ENCODE measurements at regions not wholly inside any gene's neighbourhood (a gene's known extent, or its start where the extent isn't known, plus 50 kb on each side); places are given as distances from the start of the nearest gene placed in this dataset.
"Not testable (repeated sequence)": the region's sequence is repeated elsewhere in the genome, so short reads cannot be mapped to it uniquely, and the experiment has no call there.

DNA sequence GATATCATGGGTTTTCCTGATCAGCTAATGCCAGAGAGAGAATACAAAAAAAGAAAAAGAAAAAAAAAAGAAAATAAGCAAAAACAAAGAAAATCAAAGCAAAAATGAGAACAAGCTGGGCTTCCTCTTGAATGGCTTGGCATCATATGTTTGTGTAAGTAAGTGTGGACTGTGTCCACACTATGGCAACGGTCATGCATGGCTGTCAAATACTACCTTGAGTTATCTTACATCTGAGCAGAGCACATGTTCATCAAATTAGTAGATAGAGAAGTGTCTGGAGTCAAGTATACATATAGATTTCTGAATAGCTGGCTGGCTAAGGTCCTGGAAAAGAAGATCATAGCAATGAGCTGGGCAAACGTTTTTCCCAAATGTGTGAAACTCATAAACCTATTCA is 470.2 kb downstream of the RPIA start:
- not testable (repeated sequence) for DNase-seq

DNA sequence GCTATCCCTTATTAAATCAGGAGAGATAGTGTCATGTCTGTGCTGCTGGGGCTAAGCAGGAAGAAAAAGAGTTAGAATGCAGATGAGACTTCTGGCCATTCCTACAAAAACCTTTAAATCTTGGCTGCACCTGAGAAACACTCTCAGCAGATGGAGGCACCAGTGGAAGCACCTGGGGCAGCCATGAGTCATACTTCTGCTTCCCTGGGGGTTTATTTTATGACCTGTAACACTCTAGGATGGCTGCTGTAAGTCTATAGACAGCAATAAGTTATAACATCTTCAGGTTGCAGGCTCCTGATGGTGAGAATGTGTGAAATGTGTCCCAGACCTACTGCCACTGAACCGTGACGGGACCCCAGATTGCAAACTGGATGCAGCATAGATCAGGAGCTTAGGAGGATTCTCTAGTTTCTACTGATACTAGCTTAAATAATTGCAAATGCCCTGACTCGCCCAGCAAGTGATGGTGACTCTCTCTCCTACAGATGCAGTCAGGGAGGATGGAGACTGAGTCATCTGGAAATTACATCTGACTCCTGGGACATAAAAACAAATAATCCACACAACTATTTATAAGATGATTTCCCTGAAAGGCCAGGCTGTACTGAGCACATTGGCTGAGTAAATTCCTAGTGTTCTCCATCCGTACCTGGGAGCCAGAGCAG is 479.2 kb downstream of the RPIA start:
- not testable (repeated sequence) for DNase-seq

DNA sequence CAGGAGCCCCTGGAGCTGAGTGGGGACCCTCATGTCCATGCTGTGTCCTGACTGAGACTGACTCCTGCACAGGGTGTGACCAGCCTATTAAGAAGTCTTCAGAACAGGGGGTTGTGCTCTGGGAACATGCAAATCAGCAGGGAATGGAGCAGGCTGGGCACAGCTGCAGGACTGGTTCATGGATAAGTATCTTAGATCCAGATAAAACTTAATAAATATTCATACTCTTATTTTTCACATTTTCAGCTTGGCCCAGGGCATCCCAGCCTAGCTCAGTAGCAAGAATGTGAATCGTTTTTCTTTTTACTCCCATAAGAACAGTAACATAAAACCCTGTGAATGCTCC is 479.7 kb downstream of the RPIA start:
- DNase-seq, result not testable (repeated sequence)

DNA sequence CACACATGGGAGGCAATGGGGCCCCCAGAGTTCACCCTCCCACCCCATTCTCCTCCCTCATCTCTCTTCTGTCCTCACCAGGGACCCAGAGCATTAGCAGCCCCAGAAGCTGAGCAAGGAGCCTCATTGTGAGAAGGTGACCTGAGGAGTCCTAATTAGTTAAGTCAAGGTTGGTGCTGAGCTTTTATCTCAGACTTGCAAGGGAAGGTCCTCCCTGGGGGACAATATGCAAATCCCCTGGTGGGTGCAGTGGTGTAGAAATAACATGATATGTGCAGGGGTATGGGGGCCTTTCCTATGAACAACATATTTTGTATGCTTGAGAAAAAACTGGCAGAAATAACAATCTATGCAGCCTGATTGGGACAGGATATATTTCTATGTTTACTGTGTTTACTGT is 485.5 kb downstream of the RPIA start:
- not testable (repeated sequence) for DNase-seq

DNA sequence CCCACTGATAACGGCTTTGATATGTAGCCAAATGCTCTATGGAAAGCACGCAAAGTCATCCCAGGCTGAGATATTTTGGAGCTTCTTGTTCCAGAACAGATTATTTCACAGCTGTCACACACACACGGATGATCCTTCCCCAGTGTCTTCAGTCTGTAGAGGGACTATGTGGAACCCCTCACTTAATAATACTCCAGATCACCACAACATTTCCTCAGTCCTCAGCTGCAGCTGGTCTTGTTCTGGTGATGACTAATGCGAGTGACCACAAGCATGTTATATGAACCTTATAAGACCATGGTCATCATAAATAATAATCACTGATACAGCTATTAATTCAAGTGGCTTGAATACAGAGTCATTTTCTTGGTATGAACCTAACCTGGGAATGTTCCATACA is 490.7 kb downstream of the RPIA start:
- DNase-seq, result not testable (repeated sequence)

DNA sequence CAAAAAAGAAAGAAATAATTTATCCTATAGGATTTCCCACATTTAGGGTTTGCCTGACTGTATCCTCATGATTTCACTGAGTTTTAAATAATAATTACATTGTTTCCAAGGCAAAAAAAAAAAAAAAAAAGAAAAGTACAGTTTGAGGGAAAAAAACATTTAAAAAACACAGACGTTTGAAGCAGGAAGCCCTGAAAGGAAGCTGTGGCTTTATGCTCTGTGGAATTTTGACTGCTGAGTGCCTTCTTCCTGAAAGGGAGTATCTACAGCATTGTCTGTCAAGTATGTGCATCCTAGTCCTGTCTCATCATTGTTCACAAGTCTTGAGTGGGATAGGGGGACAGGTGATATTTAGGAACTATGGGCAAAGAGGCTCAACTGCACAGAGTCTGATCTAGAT is 493.3 kb downstream of the RPIA start:
- DNase-seq, result not testable (repeated sequence)

DNA sequence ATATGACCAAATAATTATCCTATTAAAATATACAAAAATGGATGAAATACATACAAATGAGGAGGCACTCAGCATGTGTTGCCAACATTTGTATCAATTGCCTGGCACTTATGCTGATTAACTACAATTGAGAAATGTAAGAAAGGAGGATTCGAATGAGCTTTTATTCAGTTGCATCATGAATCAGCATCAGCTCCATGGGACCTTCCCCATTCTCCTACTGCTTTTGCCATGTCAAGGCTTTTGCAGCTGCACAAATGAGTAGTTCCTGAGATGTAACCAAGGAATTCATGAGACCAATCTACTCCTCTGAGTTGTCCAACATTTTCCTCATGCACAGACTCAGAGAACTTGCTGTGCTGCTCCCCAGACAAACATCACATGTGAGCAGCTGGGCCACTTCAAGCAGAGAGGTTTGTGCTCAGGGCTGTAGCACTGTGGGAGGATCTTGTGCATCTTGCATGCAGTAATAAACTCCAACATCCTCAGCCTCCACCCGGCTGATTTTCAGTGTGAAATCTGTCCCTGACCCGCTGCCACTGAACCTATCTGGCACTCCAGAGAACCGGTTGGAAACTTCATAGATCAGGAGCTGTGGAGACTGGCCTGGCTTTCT is 504.3 kb downstream of the RPIA start:
- not testable (repeated sequence) for DNase-seq

DNA sequence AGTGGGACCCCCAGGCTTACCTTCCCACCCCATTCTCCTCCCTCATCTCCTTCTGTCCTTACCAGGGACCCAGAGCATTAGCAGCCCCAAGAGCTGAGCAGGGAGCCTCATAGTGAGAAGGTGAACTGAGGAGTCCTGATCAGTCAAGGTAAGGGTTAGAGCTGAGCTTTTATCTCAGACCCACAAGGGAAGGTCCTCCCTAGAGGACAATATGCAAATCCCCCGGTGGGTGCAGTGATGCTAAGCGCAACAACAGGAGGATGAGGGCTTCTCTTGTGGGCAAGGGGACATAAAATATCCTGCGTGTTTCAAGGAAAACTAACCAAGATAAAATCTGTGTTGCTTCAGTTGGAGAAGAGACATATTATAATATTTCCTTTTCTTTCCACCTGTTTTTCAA is 505.2 kb downstream of the RPIA start:
- DNase-seq, result not testable (repeated sequence)

DNA sequence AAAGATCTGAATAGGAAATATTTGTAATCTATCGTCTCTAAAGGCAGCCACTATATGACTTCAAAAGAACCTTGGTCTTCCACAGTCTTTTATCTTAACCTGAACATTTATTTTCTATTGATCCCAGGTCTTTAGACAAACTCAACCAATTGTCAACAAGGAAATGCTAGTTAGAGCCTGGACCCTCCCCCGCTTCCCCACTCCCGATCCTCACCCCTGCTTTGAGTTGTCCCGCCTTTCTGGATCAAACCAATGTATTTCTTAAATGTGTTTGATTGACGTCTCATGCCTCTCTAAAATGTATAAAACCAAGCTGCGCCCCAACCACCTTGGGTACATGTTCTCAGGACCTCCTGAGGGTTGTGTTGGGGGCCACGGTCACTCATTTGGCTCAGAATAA is 506.6 kb downstream of the RPIA start:
- DNase-seq, result not testable (repeated sequence)

DNA sequence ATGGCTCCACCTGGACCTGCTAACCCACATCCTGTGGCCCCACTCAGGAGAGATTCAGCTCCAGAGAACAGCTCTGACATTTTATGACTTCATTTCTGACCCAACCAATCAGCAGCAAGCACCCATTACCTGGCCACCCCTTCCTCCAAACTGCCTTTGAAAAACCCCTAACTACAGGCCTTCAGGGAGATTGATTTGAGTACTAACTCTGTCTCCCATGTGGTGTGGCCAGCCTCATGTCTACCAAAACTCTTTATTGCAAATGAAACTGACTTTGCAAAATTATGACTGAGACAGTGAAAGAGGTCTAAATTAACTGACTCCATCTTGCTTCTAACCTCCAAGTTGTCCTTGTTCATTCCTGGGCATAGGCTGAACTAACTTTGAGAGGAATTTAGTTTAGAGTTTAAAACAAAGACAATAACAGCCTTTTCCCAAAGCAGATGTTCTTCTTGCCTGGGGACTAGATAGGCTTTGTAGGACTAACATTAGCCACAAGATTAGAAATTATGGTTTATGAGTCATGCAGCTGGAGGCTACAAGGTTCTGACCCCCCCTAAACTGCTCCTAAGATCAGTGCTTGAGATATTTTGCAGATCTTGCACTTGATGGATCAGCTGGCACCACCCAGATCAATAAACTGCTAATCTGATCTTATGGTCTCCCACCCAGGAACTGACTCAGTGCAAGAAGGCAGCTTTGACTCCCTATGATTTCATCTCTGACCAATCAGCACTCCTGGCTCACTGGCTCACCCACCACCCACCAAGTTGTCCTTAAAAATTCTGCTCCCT is 508.2 kb downstream of the RPIA start:
- not testable (repeated sequence) for DNase-seq

DNA sequence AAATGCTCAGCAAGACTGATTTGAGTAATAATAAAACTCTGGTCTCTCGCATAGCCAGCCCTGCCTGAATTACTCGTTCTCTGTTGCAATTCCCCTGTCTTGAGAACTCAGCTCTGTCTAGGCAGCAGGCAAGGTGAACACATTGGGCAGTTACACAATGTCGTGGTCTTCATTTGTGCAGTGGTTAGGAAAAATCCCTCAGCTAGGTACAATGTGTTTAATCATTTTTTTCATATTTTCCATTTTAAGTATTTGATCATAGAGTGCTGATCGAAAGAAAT is 508.7 kb downstream of the RPIA start:
- DNase-seq, result not testable (repeated sequence)

DNA sequence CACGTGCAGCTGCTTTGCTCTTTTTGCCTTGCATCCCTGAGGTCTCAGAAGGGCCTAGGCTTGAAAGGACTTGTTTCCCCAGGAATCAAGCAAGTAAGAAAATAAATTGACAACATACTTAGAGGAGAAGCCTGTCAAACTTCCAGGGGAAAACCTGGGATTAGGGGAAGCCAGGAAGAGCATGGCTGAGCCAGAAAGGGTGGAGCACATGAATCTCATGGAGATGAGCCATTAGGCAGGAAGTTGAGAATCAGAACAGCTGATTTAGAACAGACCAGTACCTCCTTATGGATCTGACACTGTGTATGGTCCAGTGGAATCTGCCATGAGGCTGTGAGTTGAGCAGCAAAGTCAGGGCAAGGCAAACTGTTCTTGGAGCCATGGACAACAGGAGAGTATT is 511.0 kb downstream of the RPIA start:
- DNase-seq, result not testable (repeated sequence)

DNA sequence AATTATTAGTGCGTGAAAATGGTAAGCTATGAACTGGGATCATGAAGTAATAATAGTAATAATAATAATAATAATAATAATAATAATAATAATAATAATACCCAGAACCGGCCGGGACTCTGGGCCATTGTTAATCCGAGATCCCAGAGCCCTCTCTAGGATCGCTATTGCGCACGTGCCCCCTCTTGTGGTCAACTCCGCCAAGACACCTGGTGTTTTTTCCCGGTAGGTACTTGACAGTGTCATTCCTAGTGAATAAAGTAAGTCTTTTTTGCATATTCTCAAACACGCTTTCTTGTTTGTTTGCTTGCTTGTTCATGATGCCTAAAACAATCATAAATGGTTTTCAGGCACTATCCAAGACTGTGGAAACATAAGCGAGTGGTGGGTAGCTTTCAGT is 513.7 kb downstream of the RPIA start:
- peak; percentile 68 for DNase-seq

DNA sequence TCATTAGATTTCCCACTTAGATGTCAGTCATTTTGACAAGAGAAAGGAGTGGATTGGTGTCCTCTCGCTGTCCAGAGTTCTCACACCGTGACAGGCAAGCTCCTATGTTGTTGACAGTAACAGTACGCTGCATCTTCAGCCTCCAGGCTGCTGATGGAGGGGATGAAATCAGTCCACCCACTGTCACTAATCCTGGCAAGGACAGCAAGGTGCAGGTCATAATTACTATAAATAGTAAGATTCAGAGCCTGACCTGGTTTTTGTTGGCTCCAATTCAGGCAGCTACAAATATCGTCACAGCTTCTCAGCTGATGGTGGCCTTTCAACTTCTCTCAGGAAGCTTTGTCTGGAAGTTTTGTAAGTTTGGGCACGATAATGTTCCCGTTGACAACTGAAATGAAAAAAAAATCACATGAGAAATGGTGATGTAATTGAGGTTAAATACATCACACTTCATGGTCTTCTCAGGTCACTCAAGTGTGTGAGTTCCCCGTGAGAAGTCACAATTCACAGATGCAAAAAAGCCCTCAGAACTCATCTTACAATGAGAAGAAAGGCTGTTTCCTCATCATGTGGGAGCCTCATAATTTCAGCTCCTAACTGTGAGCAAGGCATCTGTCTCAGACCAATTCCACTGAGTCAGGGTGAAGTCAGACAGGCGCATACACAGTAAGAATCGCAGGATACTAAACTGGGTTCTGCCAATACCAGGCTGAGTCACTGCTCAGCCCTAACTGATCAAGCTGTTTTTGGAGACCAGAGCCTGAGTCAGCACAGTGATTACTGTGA is 516.9 kb downstream of the RPIA start:
- DNase-seq, result not testable (repeated sequence)

DNA sequence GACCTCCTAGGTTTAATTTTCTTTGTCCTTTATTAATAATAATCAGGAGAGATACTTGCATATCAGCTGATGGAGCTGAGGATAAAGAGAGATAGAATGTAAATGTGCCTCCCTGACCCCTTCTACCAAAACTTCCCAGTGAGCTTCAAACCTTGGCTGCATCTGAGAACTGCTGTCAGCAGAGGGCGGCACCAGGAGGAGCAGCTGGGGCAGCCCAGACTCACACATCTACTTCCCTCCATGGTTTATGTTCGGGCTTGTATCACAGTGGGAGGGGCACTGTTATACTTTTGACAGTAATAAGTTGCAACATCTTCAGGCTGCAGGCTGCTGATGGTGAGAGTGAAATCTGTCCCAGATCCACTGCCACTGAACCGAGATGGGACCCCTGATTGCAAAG is 521.7 kb downstream of the RPIA start:
- DNase-seq, result not testable (repeated sequence)

DNA sequence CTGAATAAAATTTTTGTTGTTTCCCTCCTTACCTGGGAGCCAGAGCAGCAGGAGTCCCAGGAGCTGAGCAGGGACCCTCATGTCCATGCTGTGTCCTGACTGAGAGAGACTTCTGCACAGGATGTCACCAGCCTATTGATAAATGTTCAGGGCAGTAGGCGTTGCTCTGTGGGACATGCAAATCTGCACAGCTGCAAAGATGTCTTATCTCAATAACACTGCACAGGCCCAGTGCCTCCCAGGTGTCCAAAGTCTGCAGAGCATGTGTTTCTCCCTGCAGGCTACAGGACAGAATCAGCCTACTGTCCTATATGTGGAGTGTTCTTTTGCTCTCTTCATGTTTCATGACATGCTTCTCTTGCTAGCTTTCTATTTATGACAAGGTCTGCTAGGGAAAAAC is 522.3 kb downstream of the RPIA start:
- not testable (repeated sequence) for DNase-seq

DNA sequence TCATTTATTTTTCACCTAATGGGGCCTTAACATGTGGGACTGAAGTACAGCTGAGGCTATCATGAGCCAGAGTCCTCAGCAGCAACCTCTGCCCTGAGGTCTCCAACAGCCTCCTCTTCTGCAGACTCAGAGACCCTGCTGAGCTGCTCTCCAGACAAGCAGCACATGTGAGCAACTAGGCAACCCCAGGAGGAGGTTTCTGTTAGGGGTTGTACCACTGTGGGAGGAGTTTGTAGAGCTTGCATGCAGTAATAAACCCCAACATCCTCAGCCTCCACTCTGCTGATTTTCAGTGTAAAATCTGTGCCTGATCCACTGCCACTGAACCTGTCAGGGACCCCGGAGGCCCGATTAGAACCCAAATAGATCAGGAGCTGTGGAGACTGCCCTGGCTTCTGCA is 530.0 kb downstream of the RPIA start:
- not testable (repeated sequence) for DNase-seq

DNA sequence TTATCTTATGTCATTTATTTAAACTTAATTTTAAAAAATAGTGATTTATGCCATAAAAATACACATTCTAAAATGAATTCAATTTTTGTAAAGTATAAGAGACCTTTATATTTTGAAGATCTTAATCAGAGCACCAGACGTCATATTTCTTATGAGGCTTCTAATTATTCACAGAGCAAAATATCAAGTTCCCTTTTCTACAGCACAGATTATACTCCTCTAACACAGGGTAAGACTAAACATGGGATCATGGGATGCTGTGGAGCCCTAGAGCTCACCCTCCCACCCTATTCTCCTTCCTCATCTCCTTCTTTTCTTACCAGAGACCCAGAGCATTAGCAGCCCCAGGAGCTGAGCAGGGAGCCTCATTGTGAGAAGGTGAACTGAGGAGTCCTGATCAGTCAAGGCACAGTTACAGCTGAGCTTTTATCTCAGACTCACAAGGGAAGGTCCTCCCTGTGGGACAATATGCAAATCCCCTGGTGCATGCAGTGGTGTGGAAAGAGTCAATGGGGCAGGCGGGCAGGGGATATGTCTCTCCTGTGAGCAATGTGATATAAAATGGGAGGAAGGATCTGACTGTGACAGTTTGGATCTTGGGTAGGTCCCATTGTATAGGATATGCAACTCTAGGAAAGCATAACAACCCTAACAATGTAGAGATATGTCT is 530.7 kb downstream of the RPIA start:
- not testable (repeated sequence) for DNase-seq

DNA sequence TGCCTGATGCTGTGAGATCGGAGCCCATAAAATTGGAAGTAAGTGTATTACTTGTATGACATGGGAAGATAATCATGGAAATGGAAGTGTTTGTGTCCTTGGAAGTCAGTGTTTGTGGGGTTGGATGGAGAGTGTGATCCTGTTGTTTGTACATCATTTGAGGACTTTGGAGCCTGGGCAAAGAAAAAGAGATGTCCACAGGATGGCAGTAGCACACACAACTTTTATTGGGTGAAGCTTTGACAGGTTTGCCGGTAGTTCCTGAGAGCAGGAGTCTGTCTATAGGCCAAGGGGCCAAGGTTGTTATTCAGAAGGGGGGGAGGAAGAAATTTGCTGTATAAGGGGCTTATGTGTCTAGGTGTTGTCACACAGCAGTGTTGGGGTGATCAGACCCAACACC is 533.3 kb downstream of the RPIA start:
- DNase-seq, result not testable (repeated sequence)

DNA sequence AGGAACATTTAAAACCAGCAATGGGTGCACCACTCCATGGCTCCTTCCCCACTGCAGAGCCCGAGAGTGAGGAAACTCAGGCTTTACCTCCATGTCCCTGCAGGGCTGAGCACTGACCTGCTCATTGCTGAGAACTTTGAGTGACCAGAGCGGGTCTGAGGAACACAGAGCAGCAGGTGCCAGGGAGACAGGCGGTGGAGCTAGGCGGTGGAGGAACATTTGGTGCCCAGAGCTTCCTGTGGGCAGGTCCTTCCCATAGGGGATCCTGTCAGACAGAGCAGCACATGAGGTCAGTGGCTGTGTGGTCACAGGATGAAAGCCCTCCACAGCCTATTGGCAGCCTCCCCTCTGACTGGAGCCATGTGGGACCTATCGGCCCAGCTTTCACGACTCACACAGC is 538.5 kb downstream of the RPIA start:
- DNase-seq, result not testable (repeated sequence)

DNA sequence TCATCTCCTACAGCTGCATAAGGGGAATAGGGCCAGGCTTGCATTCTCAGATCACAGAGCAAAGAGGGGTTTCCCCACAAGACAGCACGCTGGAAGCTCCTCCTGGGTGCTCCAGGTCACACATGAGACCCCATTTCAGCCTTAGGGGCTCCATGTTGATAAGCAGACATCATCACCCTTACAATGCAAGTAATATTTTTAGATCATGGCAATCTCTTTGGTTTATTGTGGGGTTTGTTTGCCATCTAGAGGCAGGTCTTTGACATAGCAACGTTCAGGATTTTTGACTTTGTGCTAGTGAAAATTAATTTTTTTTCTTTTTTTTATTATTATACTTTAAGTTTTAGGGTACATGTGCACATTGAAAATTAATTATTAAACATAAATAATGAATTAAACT is 539.8 kb downstream of the RPIA start:
- not testable (repeated sequence) for DNase-seq

DNA sequence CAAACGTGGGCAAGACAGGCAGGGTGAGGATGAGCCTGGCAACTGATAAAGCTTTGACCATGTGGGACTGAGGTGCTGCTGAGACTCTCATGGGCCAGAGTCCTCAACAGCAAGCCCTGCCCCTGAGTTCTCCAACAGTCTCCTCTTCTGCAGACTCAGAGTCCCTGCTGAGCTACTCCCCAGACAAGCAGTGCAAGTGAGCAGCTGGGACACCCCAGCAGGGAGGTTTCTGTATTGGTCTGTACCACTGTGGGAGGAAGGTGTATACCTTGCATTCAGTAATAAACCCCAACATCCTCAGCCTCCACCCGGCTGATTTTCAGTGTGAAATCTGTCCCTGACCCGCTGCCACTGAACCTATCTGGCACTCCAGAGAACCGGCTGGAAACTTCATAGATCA is 542.5 kb downstream of the RPIA start:
- not testable (repeated sequence) for DNase-seq

All from activated effector memory CD4-positive, alpha-beta T cell treated with anti-CD3 and anti-CD28 coated beads, Interleukin-2, amount 50 U/mL, for 16 hours (primary cell).